ENCODE measurements at regions not wholly inside any gene's neighbourhood (a gene's known extent, or its start where the extent isn't known, plus 50 kb on each side); places are given as distances from the start of the nearest gene placed in this dataset.

- no peak overlapping the region for H2AFZ ChIP-seq (ENCODE audit: insufficient read depth, low read depth, low read length, poor library complexity, severe bottlenecking)
- H3K4me3 Mint-ChIP-seq, result no peak overlapping the region
- H3K9ac ChIP-seq (ENCODE audit: insufficient read depth, low read length, poor library complexity, severe bottlenecking), result no peak overlapping the region
- TF ChIP-seq CTCF (IDR thresholded peaks at IDR 0.05), result no peak
- H3K36me3 Mint-ChIP-seq, result peaks cover 0 to 6% of the 10 kb centered on the region in 2 donors
- intact Hi-C loops (cut with micrococcal nuclease), result loop anchor here (5.0 to 10.0 kb wide), 4 partner anchors 33 to 113 kb away; no protein-coding TSS in a partner anchor
- H3K79me2 ChIP-seq (ENCODE audit: insufficient read depth, low read length), result no peaks in the 10 kb centered on the region
- H3K27ac ChIP-seq (ENCODE audit: low read depth in 1 of 2, low read length in 2 of 2), result peak overlapping the region in 1 of 2 donors; percentile 78
- peaks cover 24% of the 10 kb centered on the region for H3K4me1 Mint-ChIP-seq
- peak overlapping the region; percentile 77 to 92 (median 84) for H3K27ac Mint-ChIP-seq
- H3K4me2 ChIP-seq (replicated peaks; ENCODE audit: extremely low read depth, low read length, poor library complexity, severe bottlenecking), result peak overlapping the region; percentile 23
- H3K4me3 ChIP-seq (replicated peaks in 1 of 3; ENCODE audit: low read depth in 2 of 3, low read length in 3 of 3), result peak overlapping the region in 1 of 3 experiments; percentile 28
- peaks cover 4 to 9% of the 10 kb centered on the region in 2 donors for H3K9me3 ChIP-seq (replicated peaks in 1 of 2; ENCODE audit: control insufficient read depth in 1 of 2, insufficient read depth in 1 of 2, low read length in 2 of 2)
- peaks cover 7 to 19% (median 13%) of the 10 kb centered on the region in 7 donors for H3K9me3 Mint-ChIP-seq
- H3K4me1 ChIP-seq (ENCODE audit: control insufficient read depth in 1 of 2, insufficient read depth in 2 of 2, low read length in 2 of 2), result peaks cover 19 to 29% of the 10 kb centered on the region in 2 donors
- H3K27me3 Mint-ChIP-seq (ENCODE audit: low read depth in 3 of 3), result peaks cover 0 to 5% (median under 1%) of the 10 kb centered on the region in 3 donors
- no peaks in the 10 kb centered on the region for H3K27me3 ChIP-seq (ENCODE audit: control insufficient read depth in 2 of 2, insufficient read depth in 2 of 2, low read length in 2 of 2)
- H4K20me1 ChIP-seq (ENCODE audit: insufficient read depth, low read length), result no peaks in the 10 kb centered on the region
- peak; percentile 24 to 55 (median 50) for DNase-seq
- no peaks in the 10 kb centered on the region for H3K36me3 ChIP-seq (replicated peaks in 1 of 2; ENCODE audit: control insufficient read depth in 1 of 2, insufficient read depth in 2 of 2, low read length in 2 of 2)
Measured at GRCh38 chr15:38019066-38019465, 84.6 kb downstream of the TMCO5A start.

- no peak overlapping the region for H2AFZ ChIP-seq (ENCODE audit: insufficient read depth, low read depth, low read length, poor library complexity, severe bottlenecking)
- no peaks in the 10 kb centered on the region for H3K36me3 ChIP-seq (replicated peaks in 1 of 2; ENCODE audit: control insufficient read depth in 1 of 2, insufficient read depth in 2 of 2, low read length in 2 of 2)
- no CpG with 5 or more reads among the region's 1 CpG for WGBS (ENCODE audit: insufficient coverage)
- H3K9ac ChIP-seq (ENCODE audit: insufficient read depth, low read length, poor library complexity, severe bottlenecking), result no peak overlapping the region
- H3K27ac ChIP-seq (ENCODE audit: low read depth in 1 of 2, low read length in 2 of 2), result no peak overlapping the region
- no peak for DNase-seq
- H3K27me3 Mint-ChIP-seq (ENCODE audit: low read depth in 3 of 3), result peaks cover 0 to 5% (median 3%) of the 10 kb centered on the region in 3 donors
- H3K4me3 Mint-ChIP-seq, result no peak overlapping the region
- peaks cover 24% of the 10 kb centered on the region for H3K4me1 Mint-ChIP-seq
- H3K79me2 ChIP-seq (ENCODE audit: insufficient read depth, low read length), result no peaks in the 10 kb centered on the region
- no peak overlapping the region for H3K4me3 ChIP-seq (replicated peaks in 1 of 3; ENCODE audit: low read depth in 2 of 3, low read length in 3 of 3)
- intact Hi-C loops (cut with micrococcal nuclease), result loop anchor here in 1 of 2 donors (10.0 kb wide), 1 partner anchor 104 kb away; no protein-coding TSS in a partner anchor
- peaks cover 10 to 21% (median 15%) of the 10 kb centered on the region in 7 donors for H3K9me3 Mint-ChIP-seq
- H3K4me2 ChIP-seq (replicated peaks; ENCODE audit: extremely low read depth, low read length, poor library complexity, severe bottlenecking), result no peak overlapping the region
- H3K27ac Mint-ChIP-seq, result no peak overlapping the region
- no peak for TF ChIP-seq CTCF (IDR thresholded peaks at IDR 0.05)
- H3K36me3 Mint-ChIP-seq, result peaks cover 0 to 6% of the 10 kb centered on the region in 2 donors
- H3K4me1 ChIP-seq (ENCODE audit: control insufficient read depth in 1 of 2, insufficient read depth in 2 of 2, low read length in 2 of 2), result peaks cover 19 to 29% of the 10 kb centered on the region in 2 donors
- peaks cover 4 to 9% of the 10 kb centered on the region in 2 donors for H3K9me3 ChIP-seq (replicated peaks in 1 of 2; ENCODE audit: control insufficient read depth in 1 of 2, insufficient read depth in 1 of 2, low read length in 2 of 2)
- H3K27me3 ChIP-seq (ENCODE audit: control insufficient read depth in 2 of 2, insufficient read depth in 2 of 2, low read length in 2 of 2), result no peaks in the 10 kb centered on the region
- H4K20me1 ChIP-seq (ENCODE audit: insufficient read depth, low read length), result no peaks in the 10 kb centered on the region
Measured at GRCh38 chr15:38021259-38021658, 86.8 kb downstream of the TMCO5A start.

Data from CD14-positive monocyte (primary cell).